ENCODE measurements at regions not wholly inside any gene's neighbourhood (a gene's known extent, or its start where the extent isn't known, plus 50 kb on each side); places are given as distances from the start of the nearest gene placed in this dataset.

DNA sequence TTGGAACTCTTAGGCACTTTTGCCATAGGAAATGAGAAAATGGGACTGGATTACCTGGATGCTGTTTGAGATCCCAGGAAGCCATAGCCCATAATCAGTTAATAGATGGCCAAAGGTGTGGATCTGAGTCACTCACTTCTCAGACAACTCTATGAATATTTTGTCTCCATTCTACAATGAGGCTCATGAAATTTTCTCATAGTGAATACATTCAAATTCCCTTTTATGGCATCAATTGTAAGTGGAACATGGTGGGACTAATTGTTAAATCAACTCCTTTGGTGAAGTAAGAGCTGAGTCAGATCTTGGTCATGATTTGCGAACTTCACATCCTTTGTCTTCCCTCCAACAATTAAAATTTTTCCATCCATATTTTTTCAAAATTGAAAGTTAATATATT lies 222.1 kb downstream of the ARL4A start:
- TF ChIP-seq, protein P1, sequence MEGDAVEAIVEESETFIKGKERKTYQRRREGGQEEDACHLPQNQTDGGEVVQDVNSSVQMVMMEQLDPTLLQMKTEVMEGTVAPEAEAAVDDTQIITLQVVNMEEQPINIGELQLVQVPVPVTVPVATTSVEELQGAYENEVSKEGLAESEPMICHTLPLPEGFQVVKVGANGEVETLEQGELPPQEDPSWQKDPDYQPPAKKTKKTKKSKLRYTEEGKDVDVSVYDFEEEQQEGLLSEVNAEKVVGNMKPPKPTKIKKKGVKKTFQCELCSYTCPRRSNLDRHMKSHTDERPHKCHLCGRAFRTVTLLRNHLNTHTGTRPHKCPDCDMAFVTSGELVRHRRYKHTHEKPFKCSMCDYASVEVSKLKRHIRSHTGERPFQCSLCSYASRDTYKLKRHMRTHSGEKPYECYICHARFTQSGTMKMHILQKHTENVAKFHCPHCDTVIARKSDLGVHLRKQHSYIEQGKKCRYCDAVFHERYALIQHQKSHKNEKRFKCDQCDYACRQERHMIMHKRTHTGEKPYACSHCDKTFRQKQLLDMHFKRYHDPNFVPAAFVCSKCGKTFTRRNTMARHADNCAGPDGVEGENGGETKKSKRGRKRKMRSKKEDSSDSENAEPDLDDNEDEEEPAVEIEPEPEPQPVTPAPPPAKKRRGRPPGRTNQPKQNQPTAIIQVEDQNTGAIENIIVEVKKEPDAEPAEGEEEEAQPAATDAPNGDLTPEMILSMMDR (IDR thresholded peaks at IDR 0.05), result no peak
- no peak for TF ChIP-seq EP300 (IDR thresholded peaks at IDR 0.05)
- TF ChIP-seq POLR2AphosphoS5 (IDR thresholded peaks at IDR 0.05), result no peak
- no peak for TF ChIP-seq POLR2A (IDR thresholded peaks at IDR 0.05)
- intact Hi-C loops (cut with DNase I), result no loop called here
- DNase-seq, result no peak
- Histone ChIP-seq H3K4me1 (no peaks in the 10 kb centered on the region), H3K36me3 (no peaks in the 10 kb centered on the region), H3K27me3 (no peaks in the 10 kb centered on the region), H3K4me3 (no peak overlapping the region), H3K27ac (no peak overlapping the region), H3K9me3 (no peaks in the 10 kb centered on the region)
- WGBS, 2 donors, result 93 to 95% methylated on average over 1 of the region's 1 CpG

DNA sequence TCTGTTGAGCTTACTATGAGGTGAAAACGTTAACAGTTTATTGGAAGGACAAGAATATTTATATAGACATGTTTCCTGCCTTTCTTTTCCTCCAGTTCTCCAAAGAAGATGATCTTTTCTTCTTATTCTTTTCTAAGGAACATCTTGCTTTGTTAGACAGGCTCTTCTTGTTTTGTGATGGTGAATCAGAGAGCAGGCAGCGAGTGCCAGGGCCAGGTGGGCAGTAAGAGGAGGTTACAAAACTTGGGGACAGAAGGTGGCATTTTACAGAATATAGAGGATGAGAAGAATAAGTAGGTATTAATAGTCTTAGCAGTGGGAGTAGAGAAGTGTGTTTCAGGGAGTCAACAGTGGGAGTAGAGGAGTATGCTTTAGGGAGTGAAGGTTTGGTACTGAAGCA lies 223.6 kb downstream of the ARL4A start:
- H3K36me3 ChIP-seq, result no peaks in the 10 kb centered on the region
- H3K27ac ChIP-seq, result no peak overlapping the region
- DNase-seq, result no peak
- intact Hi-C loops (cut with DNase I), result no loop called here
- TF ChIP-seq, protein P1 (IDR thresholded peaks at IDR 0.05), result no peak
- no peak for TF ChIP-seq EP300 (IDR thresholded peaks at IDR 0.05)
- no peak for TF ChIP-seq POLR2AphosphoS5 (IDR thresholded peaks at IDR 0.05)
- TF ChIP-seq POLR2A (IDR thresholded peaks at IDR 0.05), result no peak
- no peaks in the 10 kb centered on the region for H3K9me3 ChIP-seq
- H3K4me1 ChIP-seq, result no peaks in the 10 kb centered on the region
- H3K27me3 ChIP-seq, result no peaks in the 10 kb centered on the region
- no peak overlapping the region for H3K4me3 ChIP-seq
- WGBS, 2 donors, result 69 to 72% methylated on average over 2 of the region's 2 CpGs

DNA sequence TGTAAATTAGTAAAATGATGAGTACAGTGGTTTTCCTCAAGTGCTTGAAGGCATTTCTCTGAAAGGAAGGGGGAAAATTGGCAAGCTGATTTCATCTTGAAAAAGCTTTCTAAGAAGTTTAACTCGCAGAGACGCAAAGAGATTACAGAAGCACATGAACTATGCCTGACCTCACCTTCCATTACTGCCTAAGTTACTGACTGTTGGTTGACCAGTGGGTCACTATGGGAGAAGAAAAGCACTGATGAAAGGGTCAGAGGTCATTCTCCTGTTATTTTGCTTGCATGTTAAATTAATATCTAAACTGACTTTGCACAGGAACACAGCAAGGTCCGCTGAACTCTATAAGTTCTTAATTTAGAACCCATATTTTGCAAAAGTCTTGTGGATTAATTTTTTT lies 225.6 kb downstream of the ARL4A start:
- Histone ChIP-seq H3K27ac (no peak overlapping the region), H3K4me3 (no peak overlapping the region), H3K36me3 (no peaks in the 10 kb centered on the region), H3K4me1 (no peaks in the 10 kb centered on the region), H3K27me3 (no peaks in the 10 kb centered on the region), H3K9me3 (no peaks in the 10 kb centered on the region)
- DNase-seq, result no peak
- intact Hi-C loops (cut with DNase I), result no loop called here
- TF ChIP-seq, protein P1 (IDR thresholded peaks at IDR 0.05), result no peak
- no peak for TF ChIP-seq POLR2AphosphoS5 (IDR thresholded peaks at IDR 0.05)
- TF ChIP-seq EP300 (IDR thresholded peaks at IDR 0.05), result no peak
- WGBS, 2 donors, result 50 to 56% methylated on average over 3 of the region's 3 CpGs

DNA sequence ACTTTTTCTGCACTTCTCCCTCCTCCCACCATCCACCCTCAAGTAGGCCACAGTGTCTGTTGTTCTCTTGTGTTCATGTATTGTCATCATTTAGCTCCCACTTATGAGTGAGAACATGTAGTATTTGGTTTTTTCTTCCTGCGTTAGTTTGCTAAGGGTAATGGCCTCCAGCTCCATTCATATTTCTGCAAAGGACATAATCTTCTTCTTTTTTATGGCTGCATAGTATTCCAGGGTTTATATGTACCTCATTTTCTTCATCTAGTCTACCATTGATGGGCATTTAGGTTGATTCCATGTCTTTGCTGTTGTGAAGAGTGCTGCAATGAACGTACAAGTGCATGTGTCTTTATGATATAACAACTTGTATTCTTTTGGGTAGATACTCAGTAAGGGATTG lies 230.4 kb downstream of the ARL4A start:
- no peak for DNase-seq
- Histone ChIP-seq H3K9me3 (no peaks in the 10 kb centered on the region), H3K27ac (no peak overlapping the region), H3K27me3 (no peaks in the 10 kb centered on the region), H3K36me3 (no peaks in the 10 kb centered on the region), H3K4me3 (no peak overlapping the region), H3K4me1 (no peaks in the 10 kb centered on the region)
- WGBS, 2 donors, result 92 to 94% methylated on average over 2 of the region's 2 CpGs
- intact Hi-C loops (cut with DNase I), result no loop called here
- no peak for TF ChIP-seq POLR2A (IDR thresholded peaks at IDR 0.05)

DNA sequence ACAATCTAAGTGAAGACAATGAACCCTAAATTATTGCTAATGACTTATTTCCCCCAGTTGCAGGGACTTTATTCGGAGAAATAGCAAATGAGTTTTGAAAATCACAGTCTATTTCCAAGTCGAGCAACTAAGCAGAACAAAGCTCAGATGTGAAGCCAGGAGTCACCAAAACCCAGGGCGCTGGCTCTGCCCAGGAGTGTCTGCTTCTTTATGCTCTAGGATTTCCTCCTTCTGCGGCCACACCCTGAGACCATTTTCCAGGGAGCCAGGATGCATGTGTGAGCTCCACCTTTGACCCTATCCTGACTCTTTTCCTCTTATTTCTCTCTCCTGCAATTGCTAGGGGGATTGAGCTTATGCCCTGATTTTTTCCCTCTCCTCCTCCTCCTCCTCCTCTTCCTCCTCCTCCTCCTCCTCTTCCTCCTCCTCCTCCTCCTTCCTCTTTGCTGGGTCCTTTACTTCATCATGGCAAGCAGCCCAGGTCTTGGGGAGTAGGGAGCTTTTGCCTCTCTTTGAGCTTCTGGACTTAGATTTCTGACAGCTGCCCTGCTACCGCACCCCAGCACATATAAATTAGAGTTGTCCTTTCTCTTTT lies 234.4 kb downstream of the ARL4A start:
- Histone ChIP-seq H3K27me3 (no peaks in the 10 kb centered on the region), H3K27ac (no peak overlapping the region), H3K9me3 (no peaks in the 10 kb centered on the region), H3K36me3 (no peaks in the 10 kb centered on the region), H3K4me1 (no peaks in the 10 kb centered on the region), H3K4me3 (no peak overlapping the region)
- intact Hi-C loops (cut with DNase I), result no loop called here
- no peak for DNase-seq
- WGBS, 2 donors, result 26 to 52% methylated on average over 5 of the region's 5 CpGs
- TF ChIP-seq, protein P1 (IDR thresholded peaks at IDR 0.05), result no peak
- no peak for TF ChIP-seq POLR2A (IDR thresholded peaks at IDR 0.05)
- TF ChIP-seq POLR2AphosphoS5 (IDR thresholded peaks at IDR 0.05), result no peak
- no peak for TF ChIP-seq EP300 (IDR thresholded peaks at IDR 0.05)

Measured in sigmoid colon (tissue), 6 donors.